ENCODE measurements at regions not wholly inside any gene's neighbourhood (a gene's known extent, or its start where the extent isn't known, plus 50 kb on each side); places are given as distances from the start of the nearest gene placed in this dataset.

- TF ChIP-seq CTCF (IDR thresholded peaks at IDR 0.05; ENCODE audit: low read depth, low read length, poor library complexity, severe bottlenecking) (no peak), EZH2phosphoT487 (IDR thresholded peaks at IDR 0.05; ENCODE audit: borderline replicate concordance, low read length) (no peak)
Observed at GRCh38 chr13:69644447-69644846, 463.2 kb upstream of the ATXN8OS start.

Measured in DOHH2 (cell line).